ENCODE measurements at regions not wholly inside any gene's neighbourhood (a gene's known extent, or its start where the extent isn't known, plus 50 kb on each side); places are given as distances from the start of the nearest gene placed in this dataset.

GRCh38 chrX:110408949-110409588, 50.4 kb downstream of the RTL9 start:
- no peaks in the 10 kb centered on the region for H3K27me3 ChIP-seq
- DNase-seq: no peak
- intact Hi-C loops (cut with DNase I): loop anchor here in 2 of 3 donors (5.0 kb wide), 2 partner anchors 247 to 252 kb away; no protein-coding TSS in a partner anchor
- no peaks in the 10 kb centered on the region for H3K4me1 ChIP-seq
- H3K9me3 ChIP-seq: no peaks in the 10 kb centered on the region
- FAIRE-seq: no peak
- 46 to 47% methylated on average over 9 of the region's 9 CpGs for WGBS, 2 donors
- H3K36me3 ChIP-seq: no peaks in the 10 kb centered on the region
- no peak overlapping the region for H3K27ac ChIP-seq
- peak in 3 of 4 donors; percentile 34 to 47 (median 42) for ATAC-seq
- TF ChIP-seq, protein P1, sequence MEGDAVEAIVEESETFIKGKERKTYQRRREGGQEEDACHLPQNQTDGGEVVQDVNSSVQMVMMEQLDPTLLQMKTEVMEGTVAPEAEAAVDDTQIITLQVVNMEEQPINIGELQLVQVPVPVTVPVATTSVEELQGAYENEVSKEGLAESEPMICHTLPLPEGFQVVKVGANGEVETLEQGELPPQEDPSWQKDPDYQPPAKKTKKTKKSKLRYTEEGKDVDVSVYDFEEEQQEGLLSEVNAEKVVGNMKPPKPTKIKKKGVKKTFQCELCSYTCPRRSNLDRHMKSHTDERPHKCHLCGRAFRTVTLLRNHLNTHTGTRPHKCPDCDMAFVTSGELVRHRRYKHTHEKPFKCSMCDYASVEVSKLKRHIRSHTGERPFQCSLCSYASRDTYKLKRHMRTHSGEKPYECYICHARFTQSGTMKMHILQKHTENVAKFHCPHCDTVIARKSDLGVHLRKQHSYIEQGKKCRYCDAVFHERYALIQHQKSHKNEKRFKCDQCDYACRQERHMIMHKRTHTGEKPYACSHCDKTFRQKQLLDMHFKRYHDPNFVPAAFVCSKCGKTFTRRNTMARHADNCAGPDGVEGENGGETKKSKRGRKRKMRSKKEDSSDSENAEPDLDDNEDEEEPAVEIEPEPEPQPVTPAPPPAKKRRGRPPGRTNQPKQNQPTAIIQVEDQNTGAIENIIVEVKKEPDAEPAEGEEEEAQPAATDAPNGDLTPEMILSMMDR (IDR thresholded peaks at IDR 0.05): no peak
- no peak overlapping the region for H3K4me3 ChIP-seq

DNA sequence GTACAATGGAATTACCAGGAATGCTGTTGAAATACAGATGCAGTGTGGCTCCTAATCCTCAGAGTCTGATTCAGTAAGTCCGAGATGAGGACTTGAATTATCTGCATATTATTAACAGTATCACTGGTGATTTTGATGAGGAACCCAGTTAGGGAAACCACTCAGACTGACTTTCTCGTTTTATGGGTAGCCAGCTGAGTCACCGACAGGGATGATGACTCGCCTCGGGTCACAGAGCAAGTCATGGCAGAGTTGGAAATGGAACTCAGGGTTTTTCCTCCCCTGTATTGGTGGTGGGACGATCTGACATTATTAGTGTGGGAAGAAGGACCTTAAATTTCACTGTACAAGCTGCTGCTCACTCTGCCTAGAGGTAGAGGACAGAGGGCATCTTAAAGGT, 51.3 kb downstream of the RTL9 start:
- TF ChIP-seq, protein P1 (IDR thresholded peaks at IDR 0.05): no peak
- DNase-seq: no peak
- Histone ChIP-seq H3K36me3 (no peaks in the 10 kb centered on the region), H3K27ac (no peak overlapping the region), H3K4me3 (no peak overlapping the region), H3K9me3 (no peaks in the 10 kb centered on the region), H3K4me1 (no peaks in the 10 kb centered on the region), H3K27me3 (no peaks in the 10 kb centered on the region)
- intact Hi-C loops (cut with DNase I): loop anchor here (5.0 to 10.0 kb wide), 3 partner anchors 245 to 253 kb away; no protein-coding TSS in a partner anchor
- ATAC-seq: peak in 1 of 4 donors; percentile 25
- FAIRE-seq: no peak
- 58 to 68% methylated on average over 6 of the region's 6 CpGs for WGBS, 2 donors

GRCh38 chrX:110410603-110411002, 52.0 kb downstream of the RTL9 start:
- H3K36me3 ChIP-seq: no peaks in the 10 kb centered on the region
- H3K4me3 ChIP-seq: no peak overlapping the region
- intact Hi-C loops (cut with DNase I): loop anchor here in 1 of 3 donors (10.0 kb wide), 1 partner anchor 246 kb away; no protein-coding TSS in a partner anchor
- 18 to 37% methylated on average over 5 of the region's 5 CpGs for WGBS, 2 donors
- ATAC-seq (peak in 3 of 4 donors; percentile 20 to 61 (median 47)), FAIRE-seq (no peak), DNase-seq (peak in 1 of 6 donors; percentile 32)
- no peaks in the 10 kb centered on the region for H3K9me3 ChIP-seq
- no peak overlapping the region for H3K27ac ChIP-seq
- H3K27me3 ChIP-seq: no peaks in the 10 kb centered on the region
- H3K4me1 ChIP-seq: no peaks in the 10 kb centered on the region
- TF ChIP-seq, protein P1 (IDR thresholded peaks at IDR 0.05): no peak

- FAIRE-seq (no peak), ATAC-seq (peak; percentile 79 to 96 (median 92)), DNase-seq (peak; percentile 38 to 87 (median 72))
- H3K36me3 ChIP-seq: no peaks in the 10 kb centered on the region
- H3K27ac ChIP-seq: no peak overlapping the region
- TF ChIP-seq, protein P1 (IDR thresholded peaks at IDR 0.05): peak; percentile 86 to 92 (median 90)
- WGBS, 2 donors: 14 to 16% methylated on average over 18 of the region's 18 CpGs
- no peaks in the 10 kb centered on the region for H3K4me1 ChIP-seq
- H3K4me3 ChIP-seq: no peak overlapping the region
- no peaks in the 10 kb centered on the region for H3K27me3 ChIP-seq
- H3K9me3 ChIP-seq: no peaks in the 10 kb centered on the region
- intact Hi-C loops (cut with DNase I): loop anchor here in 1 of 3 donors (10.0 kb wide), 1 partner anchor 248 kb away; no protein-coding TSS in a partner anchor
Measured at GRCh38 chrX:110412971-110413726, 54.5 kb downstream of the RTL9 start.

Data from pancreas (tissue), 10 donors.